ENCODE measurements at regions not wholly inside any gene's neighbourhood (a gene's known extent, or its start where the extent isn't known, plus 50 kb on each side); places are given as distances from the start of the nearest gene placed in this dataset.
"Not testable (repeated sequence)": the region's sequence is repeated elsewhere in the genome, so short reads cannot be mapped to it uniquely, and the experiment has no call there.

DNA sequence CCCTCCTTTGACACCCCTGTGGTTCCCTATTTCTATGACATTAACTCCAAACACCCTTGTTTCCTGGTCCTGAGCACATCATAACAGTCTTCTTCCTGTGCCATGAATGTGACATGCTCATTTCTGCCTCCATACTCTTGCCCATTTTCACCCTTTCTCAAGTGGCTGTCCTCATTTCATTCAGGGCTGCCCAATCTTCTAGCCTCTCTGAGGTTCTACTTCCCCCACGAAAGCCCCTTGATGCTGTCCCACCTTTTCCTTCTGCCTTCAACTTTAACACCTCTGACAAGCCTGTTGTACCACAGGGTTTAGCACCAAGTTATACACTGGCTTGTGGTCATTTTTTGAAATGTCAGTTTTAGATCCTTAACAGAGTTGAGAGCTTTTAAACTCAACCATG lies 136.2 kb upstream of the BOD1L1 start:
- DNase-seq: no peak

DNA sequence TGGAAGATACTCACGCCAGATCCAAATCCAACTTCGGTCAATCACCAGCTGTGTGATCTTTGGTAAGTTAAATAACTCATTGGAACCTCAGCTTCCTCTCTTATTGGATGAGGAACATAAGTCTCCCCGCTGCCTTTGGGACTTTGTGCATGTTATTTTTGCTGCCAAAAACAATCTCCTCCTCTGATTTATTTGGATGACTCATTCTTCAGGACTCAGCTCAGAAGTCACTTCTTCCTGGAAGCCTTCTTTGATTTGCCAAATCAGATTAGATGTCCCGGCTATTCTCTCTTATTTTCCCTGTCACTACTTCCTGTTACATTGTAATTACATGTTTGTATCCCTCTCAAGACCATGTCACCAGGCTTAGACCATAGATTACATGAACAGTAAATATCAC lies 138.0 kb upstream of the BOD1L1 start:
- DNase-seq: no peak

GRCh38 chr4:13766761-13767540 lies 139.4 kb upstream of the BOD1L1 start:
- no peak for DNase-seq

- DNase-seq: no peak
These were observed 149.8 kb upstream of the BOD1L1 start for GRCh38 chr4:13777341-13777740.

DNA sequence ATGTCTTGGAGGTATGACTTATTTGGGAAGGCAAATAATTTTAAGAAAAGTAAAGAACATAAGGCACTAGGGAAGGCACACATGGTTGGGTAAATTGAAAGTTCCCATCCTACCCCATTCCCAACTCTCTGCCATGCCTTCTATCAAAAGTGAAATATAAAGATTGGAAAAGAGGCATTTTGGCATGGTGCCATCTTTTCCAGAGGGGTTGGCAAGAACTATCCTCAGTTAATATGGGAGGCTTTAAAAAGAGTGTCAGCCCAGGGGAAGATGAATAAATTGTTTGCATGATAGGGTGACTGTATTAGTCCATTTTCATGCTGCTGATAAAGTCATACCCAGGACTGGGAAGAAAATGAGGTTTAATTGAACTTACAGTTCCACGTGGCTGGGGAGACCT lies 150.8 kb upstream of the BOD1L1 start:
- no peak for DNase-seq

DNA sequence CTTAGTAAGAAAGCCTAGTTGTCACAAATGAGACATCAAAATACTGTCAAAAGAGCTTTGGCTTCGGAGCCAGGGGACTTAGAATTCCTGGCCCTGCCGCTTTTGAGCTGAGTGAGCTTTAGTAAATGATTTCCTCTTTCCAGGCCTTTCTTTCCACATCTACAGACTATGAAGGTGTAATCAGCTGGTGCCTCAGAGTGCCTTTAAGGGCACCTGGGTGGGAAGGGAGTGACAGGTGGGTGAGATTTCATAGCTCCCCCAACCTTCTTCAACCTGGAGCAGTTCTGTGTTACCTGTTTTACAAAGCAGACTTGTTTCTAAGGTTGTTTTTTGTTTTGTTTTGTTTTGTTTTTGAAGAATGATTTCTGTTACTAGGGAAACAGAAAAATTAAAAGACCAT lies 154.7 kb upstream of the BOD1L1 start:
- no peak for DNase-seq

- DNase-seq: peak in 12 of 14 donors; percentile 3 to 81 (median 68)
These were observed 156.4 kb upstream of the BOD1L1 start for GRCh38 chr4:13783800-13784411.

- no peak for DNase-seq
These were observed 165.6 kb upstream of the BOD1L1 start for GRCh38 chr4:13793020-13793710.

DNA sequence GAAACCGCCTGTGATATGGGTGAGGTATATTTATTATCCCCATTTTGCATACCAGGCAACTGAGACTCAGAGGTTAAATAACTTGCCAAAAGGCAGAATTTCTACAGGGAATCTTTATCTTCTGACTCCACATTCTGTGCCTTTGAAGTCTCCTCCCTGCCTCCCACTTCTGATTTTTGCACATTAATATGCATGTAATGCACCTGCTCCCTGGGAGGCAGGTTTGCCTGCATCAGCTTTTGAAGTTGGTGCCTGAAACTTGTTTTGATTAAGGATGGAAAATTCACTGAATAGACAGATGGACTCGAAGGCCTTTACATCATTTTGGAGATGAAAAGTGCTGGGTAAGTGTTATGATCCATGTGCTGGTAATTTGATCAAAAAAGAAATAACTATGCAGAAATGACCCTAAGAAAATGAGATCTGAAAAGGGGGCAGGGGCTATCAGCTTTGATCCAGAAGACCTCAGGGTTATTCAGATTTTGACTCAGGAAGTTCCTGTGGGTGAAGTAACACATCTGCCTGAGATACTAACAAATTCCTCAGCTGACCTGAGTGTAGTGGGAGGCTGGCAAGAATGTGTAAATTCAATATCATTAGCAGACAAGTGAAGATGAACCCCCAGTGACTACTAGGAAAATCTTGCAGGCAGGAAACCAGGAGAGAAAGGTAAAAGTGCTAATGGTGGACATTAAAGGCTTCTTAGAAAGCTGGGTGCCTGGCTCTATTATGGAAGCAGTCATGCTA lies 167.5 kb upstream of the BOD1L1 start:
- no peak for DNase-seq

GRCh38 chr4:13797061-13797460 lies 169.5 kb upstream of the BOD1L1 start:
- no peak for DNase-seq

GRCh38 chr4:13815231-13815630 lies 187.7 kb upstream of the BOD1L1 start:
- DNase-seq: no peak

GRCh38 chr4:13816472-13816871 lies 188.9 kb upstream of the BOD1L1 start:
- DNase-seq: no peak

GRCh38 chr4:13821522-13821921 lies 194.0 kb upstream of the BOD1L1 start:
- DNase-seq: no peak

- not testable (repeated sequence) for DNase-seq
These were observed 198.3 kb upstream of the BOD1L1 start for GRCh38 chr4:13825822-13826221.

GRCh38 chr4:13829457-13829856 lies 201.9 kb upstream of the BOD1L1 start:
- DNase-seq: no peak

- no peak for DNase-seq
These were observed 202.9 kb upstream of the BOD1L1 start for GRCh38 chr4:13830449-13830848.

GRCh38 chr4:13833171-13833804 lies 205.8 kb upstream of the BOD1L1 start:
- DNase-seq: no peak

DNA sequence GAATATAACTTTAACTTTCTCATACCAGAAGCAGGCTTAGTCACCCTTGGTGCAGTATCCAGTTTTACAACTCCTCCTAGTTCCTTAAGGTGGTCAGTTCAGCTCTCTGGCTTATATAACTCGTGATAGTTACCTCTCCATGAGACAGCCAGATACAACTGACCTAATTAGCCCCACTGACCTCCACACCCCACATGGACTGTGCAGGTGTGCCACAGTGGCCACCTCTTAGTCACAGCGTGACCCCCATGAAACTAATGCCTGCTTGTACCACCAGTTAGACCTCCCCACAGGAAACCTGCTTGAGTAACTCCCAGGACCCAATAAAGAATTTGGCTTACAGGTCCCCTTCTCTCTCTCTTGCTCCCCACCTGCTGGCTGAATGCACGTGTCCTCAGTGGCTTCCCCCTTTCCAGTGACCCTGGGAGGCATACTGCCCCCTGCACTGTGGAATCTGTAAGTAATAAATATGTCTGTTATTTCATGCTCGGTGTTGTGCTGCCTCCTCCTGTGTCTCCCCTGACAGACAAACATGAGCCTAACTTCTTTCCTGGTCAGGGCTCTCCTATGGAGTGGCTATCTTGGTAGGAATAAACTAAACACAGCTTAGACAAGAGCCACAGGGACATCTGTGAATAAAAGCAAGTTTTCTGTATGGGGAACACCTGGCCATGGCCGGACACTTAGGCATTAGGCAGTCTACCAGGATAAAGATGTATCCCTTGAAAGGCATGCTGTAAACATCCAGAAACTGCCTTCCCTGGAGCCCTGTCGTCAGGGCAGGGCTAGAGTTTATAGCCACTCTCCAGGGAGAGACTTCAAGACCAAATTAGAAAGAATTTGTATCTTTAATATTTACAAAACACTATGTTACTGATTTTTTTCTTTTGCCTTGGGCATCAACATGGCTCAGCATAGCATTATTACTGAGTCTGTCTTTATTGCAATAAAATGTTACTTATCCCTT lies 209.7 kb upstream of the BOD1L1 start:
- no peak for DNase-seq

GRCh38 chr4:13840502-13841190 lies 213.1 kb upstream of the BOD1L1 start:
- no peak for DNase-seq

GRCh38 chr4:13844740-13845139 lies 217.2 kb upstream of the BOD1L1 start:
- no peak for DNase-seq

DNA sequence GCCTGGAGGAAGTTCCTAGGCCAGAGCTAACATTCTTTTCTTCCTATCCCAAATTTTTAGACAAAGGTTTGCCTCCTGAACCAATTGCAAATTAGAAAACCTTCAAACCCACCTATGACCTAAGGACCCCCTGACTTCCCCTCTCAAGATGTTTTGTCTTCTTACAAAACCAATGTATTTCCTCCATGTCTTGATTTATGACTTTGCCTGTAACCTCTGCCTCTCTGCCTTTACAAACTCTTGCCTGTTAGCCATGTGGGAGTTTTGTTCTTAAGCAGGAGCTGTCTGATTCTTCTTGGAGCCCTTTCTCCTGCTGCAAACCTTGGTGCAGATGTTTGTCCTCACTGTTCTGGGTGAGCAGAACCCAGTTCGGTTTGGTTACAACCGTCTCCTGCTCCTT lies 222.3 kb upstream of the BOD1L1 start:
- DNase-seq: no peak
